Esophagus (tissue), 2 donors: ENCODE measurements at regions not wholly inside any gene's neighbourhood (a gene's known extent, or its start where the extent isn't known, plus 50 kb on each side); places are given as distances from the start of the nearest gene placed in this dataset.

ENCODE experiments used
- H3K27ac ChIP-seq, 2 donors: one replicate each; pipeline ENCODE4 v1.5.1; 2013; ENCODE audit warnings: low read depth in 2 of 2, mild to moderate bottlenecking in 2 of 2, inconsistent platforms in 1 of 2, low read length in 1 of 2, moderate library complexity in 1 of 2
- H3K27me3 ChIP-seq, 2 donors: one replicate each; pipeline ENCODE4 v1.6.1; 2013; ENCODE audit warnings: low read length in 2 of 2, control low read depth in 1 of 2, mild to moderate bottlenecking in 1 of 2; ENCODE audit not compliant: insufficient read depth in 2 of 2, control insufficient read depth in 1 of 2
- H3K36me3 ChIP-seq, 2 donors: one replicate each; pipeline ENCODE4 v1.6.1; 2013; ENCODE audit warnings: low read length in 1 of 2; ENCODE audit not compliant: control insufficient read depth in 2 of 2, insufficient read depth in 2 of 2
- H3K4me1 ChIP-seq, 2 donors: one replicate each; pipeline ENCODE4 v1.6.1; 2013; ENCODE audit warnings: low read length in 1 of 2; ENCODE audit not compliant: control insufficient read depth in 2 of 2, insufficient read depth in 2 of 2
- H3K4me3 ChIP-seq, 2 donors: one replicate each; pipeline ENCODE4 v1.5.1; 2013; ENCODE audit warnings: low read length in 2 of 2, mild to moderate bottlenecking in 2 of 2, low read depth in 1 of 2, moderate library complexity in 1 of 2
- H3K9me3 ChIP-seq, 2 donors: one replicate each; pipeline ENCODE4 v1.6.1; 2013; ENCODE audit warnings: mild to moderate bottlenecking in 2 of 2, low read depth in 1 of 2, low read length in 1 of 2, moderate library complexity in 1 of 2; ENCODE audit not compliant: control insufficient read depth in 2 of 2, insufficient read depth in 1 of 2
- WGBS, 2 donors: extraction: QIAGEN DNeasy Blood & Tissue Kit; methylation state at CpG; one replicate each; pipeline ENCODE4 v1.1.7; 2013; 5-methylcytosine and 5-hydroxymethylcytosine counted together
- donor health status: healthy with polysubstance abuse.
- donor health status: Bipolar disorder and iron deficiency.

DNA sequence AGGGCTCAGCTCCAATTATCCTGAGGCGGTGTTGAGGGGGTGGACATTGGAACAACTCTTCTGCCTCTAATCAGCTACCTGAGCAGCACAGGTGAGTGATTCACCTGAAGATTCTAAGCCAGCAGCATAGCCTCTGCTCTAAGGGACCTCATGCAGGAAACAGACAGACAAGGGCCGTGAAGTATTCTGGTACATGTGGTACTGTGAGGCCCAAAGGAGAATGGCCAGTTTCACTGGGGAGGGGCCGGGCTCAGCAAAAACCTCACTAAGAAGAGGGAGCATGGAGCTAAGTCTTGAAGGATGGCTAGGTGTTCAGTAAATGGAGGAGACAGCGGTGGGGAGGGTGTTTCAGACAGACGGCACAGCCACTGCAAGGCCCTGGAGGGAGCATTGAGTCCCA is 58.5 kb upstream of the CCDC167 start:
- Histone ChIP-seq H3K27me3 (no peaks in the 10 kb centered on the region), H3K9me3 (no peaks in the 10 kb centered on the region), H3K36me3 (no peaks in the 10 kb centered on the region), H3K27ac (no peak overlapping the region), H3K4me3 (no peak overlapping the region), H3K4me1 (peaks cover 0 to 5% of the 10 kb centered on the region in 2 donors)
- 76 to 79% methylated on average over 5 of the region's 5 CpGs for WGBS, 2 donors

GRCh38 chr6:37557645-37558114 is 58.0 kb upstream of the CCDC167 start:
- Histone ChIP-seq H3K36me3 (no peaks in the 10 kb centered on the region), H3K9me3 (no peaks in the 10 kb centered on the region), H3K27me3 (no peaks in the 10 kb centered on the region), H3K4me1 (peaks cover 0 to 5% of the 10 kb centered on the region in 2 donors), H3K27ac (no peak overlapping the region), H3K4me3 (no peak overlapping the region)
- 74 to 79% methylated on average over 8 of the region's 8 CpGs for WGBS, 2 donors

DNA sequence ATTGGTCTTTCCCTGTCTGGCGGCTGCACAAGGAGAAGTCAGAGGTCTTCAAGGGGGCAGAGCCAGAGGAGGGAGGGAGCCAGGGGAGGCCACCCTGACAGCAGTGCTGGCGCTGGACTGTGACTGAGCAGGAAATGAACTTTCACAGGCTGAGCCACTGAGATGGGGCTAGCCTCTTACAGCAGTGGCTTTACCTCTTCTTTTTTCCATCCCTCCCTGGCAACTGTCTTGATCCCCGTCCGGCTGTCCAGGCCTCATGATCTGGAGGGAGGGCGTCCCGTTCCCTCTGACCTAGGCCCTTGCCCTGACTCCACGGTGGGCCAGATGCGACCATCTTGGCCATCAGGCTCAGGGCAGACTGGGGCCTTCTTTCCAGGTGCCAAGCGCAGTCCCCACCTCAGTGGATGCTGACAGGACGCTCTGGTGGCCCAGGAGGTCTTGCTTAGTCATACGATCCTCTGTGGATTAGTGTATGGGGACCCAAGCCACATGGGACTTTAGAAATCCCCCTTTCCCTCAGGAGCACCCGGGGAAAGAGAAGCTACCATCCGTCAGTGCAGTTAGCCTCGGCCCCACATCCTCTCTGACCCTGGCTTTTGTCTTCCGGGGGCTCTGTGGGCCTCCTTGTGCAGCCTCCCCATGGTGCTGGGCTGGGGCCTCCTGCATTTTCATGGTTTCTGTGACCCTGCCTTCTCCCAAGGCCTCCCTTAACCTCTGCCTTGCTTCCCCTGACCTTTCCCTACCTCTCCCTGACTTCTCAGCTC is 57.4 kb upstream of the CCDC167 start:
- Histone ChIP-seq H3K36me3 (no peaks in the 10 kb centered on the region), H3K27ac (no peak overlapping the region), H3K4me3 (no peak overlapping the region), H3K9me3 (no peaks in the 10 kb centered on the region), H3K4me1 (peaks cover 0 to 5% of the 10 kb centered on the region in 2 donors), H3K27me3 (no peaks in the 10 kb centered on the region)
- WGBS, 2 donors = 86 to 88% methylated on average over 15 of the region's 15 CpGs

GRCh38 chr6:37555040-37555781 is 55.5 kb upstream of the CCDC167 start:
- Histone ChIP-seq H3K4me1 (peaks cover 0 to 5% of the 10 kb centered on the region in 2 donors), H3K4me3 (no peak overlapping the region), H3K27me3 (no peaks in the 10 kb centered on the region), H3K9me3 (no peaks in the 10 kb centered on the region), H3K36me3 (no peaks in the 10 kb centered on the region), H3K27ac (no peak overlapping the region)
- WGBS, 2 donors = 75 to 77% methylated on average over 17 of the region's 17 CpGs

DNA sequence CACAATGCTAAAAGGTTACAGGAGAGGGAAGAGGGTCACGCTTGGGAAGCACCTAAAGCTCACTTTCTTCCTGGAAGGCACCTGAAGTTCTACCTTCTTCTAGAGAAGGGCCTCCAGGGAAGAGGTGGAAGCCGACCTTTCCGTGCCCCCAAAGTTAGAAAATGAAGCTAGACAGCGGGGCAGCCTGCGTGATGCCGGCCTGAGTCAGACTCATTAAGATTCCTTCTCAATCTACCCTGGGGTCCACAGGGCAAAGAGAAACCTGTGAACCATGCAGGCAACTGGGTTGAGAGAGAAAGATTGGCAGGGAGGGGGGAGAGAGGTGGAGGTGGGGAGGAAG is 54.8 kb upstream of the CCDC167 start:
- H3K4me1 ChIP-seq = peaks cover 0 to 5% of the 10 kb centered on the region in 2 donors
- no peaks in the 10 kb centered on the region for H3K27me3 ChIP-seq
- H3K9me3 ChIP-seq = no peaks in the 10 kb centered on the region
- H3K27ac ChIP-seq = no peak overlapping the region
- H3K4me3 ChIP-seq = no peak overlapping the region
- H3K36me3 ChIP-seq = no peaks in the 10 kb centered on the region
- 71 to 90% methylated on average over 6 of the region's 6 CpGs for WGBS, 2 donors

DNA sequence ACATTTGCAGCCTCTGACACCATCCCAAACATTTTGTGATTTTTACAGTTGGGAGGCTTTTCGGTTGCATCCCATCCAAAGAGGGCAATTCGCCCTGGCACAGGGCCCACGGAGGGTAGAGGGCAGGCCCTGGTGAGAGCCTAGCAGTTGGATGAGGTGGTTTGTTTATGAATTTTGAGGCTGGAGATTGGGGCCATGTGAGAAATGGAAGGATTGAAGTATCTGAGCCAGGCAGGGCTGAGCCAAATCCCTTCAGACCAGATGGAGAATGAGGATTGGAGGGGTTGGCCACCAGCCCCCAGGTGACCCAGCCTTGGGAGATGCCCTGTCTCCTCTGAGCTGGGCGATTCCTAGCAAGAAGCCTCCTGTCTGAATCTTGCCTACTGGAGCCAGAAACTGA is 52.6 kb upstream of the CCDC167 start:
- Histone ChIP-seq H3K36me3 (no peaks in the 10 kb centered on the region), H3K4me1 (peaks cover 4 to 13% of the 10 kb centered on the region in 2 donors), H3K9me3 (no peaks in the 10 kb centered on the region), H3K27ac (no peak overlapping the region), H3K4me3 (no peak overlapping the region), H3K27me3 (no peaks in the 10 kb centered on the region)
- 67 to 76% methylated on average over 4 of the region's 4 CpGs for whole genome bisulfite sequencing, 2 donors

DNA sequence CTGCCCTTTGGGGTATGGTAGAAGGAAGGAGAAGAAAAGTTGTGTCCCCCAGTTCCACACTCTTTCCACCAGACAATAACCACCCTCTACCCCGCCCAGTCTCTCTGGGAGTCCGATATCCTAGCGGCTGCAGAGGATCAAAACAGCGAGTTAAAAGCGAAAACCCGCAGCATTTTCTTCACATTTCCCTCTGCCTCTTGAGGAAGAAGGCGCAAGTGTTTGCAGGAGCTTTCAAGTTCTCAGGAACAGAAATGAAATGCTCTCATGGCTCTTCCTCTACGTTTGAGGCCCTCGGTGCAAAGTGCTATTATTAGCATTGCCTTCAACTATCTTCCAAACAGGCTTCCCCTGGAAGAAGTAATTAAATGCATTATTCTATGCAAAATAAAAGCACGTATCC is 52.2 kb upstream of the CCDC167 start:
- Histone ChIP-seq H3K36me3 (no peaks in the 10 kb centered on the region), H3K9me3 (no peaks in the 10 kb centered on the region), H3K27ac (no peak overlapping the region), H3K4me3 (no peak overlapping the region), H3K27me3 (no peaks in the 10 kb centered on the region), H3K4me1 (peaks cover 4 to 15% of the 10 kb centered on the region in 2 donors)
- WGBS, 2 donors = 61 to 66% methylated on average over 10 of the region's 10 CpGs

GRCh38 chr6:37551446-37551845 is 51.8 kb upstream of the CCDC167 start:
- Histone ChIP-seq H3K4me1 (peaks cover 4 to 15% of the 10 kb centered on the region in 2 donors), H3K27ac (no peak overlapping the region), H3K27me3 (no peaks in the 10 kb centered on the region), H3K4me3 (no peak overlapping the region), H3K36me3 (no peaks in the 10 kb centered on the region), H3K9me3 (no peaks in the 10 kb centered on the region)
- 63 to 81% methylated on average over 3 of the region's 3 CpGs for WGBS, 2 donors

DNA sequence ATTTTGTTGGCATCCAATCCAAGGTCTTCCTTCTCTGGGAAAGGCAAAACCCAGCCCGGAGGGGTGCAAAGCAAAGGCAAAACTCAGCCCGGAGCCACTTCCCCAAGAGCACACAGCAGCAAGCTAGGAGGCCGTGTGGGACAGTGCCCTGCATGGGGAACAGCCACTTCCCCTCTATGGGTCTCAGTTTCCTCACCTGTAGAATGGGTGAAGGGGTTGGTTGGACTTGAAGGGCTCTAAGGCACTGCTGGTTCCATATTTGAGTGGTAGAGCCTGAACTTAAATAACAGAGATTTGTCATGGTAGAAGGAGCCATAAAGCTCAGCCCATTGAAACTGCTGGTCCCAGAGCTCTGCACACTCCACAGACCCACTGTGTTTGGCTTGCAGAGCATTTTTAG is 51.3 kb upstream of the CCDC167 start:
- Histone ChIP-seq H3K9me3 (no peaks in the 10 kb centered on the region), H3K27me3 (no peaks in the 10 kb centered on the region), H3K4me3 (no peak overlapping the region), H3K36me3 (no peaks in the 10 kb centered on the region), H3K4me1 (peaks cover 4 to 15% of the 10 kb centered on the region in 2 donors), H3K27ac (no peak overlapping the region)
- 58 to 75% methylated on average over 3 of the region's 3 CpGs for WGBS, 2 donors
